Skeletal muscle tissue (tissue), 3 donors: ENCODE measurements at regions not wholly inside any gene's neighbourhood (a gene's known extent, or its start where the extent isn't known, plus 50 kb on each side); places are given as distances from the start of the nearest gene placed in this dataset.

Experiments
- H3K27ac ChIP-seq: one replicate; pipeline ENCODE4 v1.7.0; 2013; ENCODE audit warnings: mild to moderate bottlenecking, low read depth, low read length, inconsistent platforms
- H3K27me3 ChIP-seq, 3 donors: one replicate each; pipeline ENCODE4 v1.7.0; 2013; ENCODE audit warnings: low read length in 3 of 3; ENCODE audit not compliant: control insufficient read depth in 3 of 3, insufficient read depth in 3 of 3
- H3K36me3 ChIP-seq, 3 donors: one replicate each; pipeline ENCODE4 v1.7.0; 2013; ENCODE audit warnings: low read length in 3 of 3; ENCODE audit not compliant: control insufficient read depth in 3 of 3, insufficient read depth in 3 of 3
- H3K4me1 ChIP-seq, 3 donors: one replicate each; pipeline ENCODE4 v1.7.0; 2013; ENCODE audit warnings: low read length in 3 of 3, mild to moderate bottlenecking in 3 of 3; ENCODE audit not compliant: control insufficient read depth in 3 of 3, insufficient read depth in 3 of 3
- H3K4me3 ChIP-seq, 3 donors: one replicate each; pipeline ENCODE4 v1.7.0; 2013; ENCODE audit warnings: low read length in 3 of 3
- H3K9ac ChIP-seq, 3 donors: one replicate each; pipeline ENCODE4 v1.7.0; 2013; ENCODE audit warnings: low read length in 3 of 3, mild to moderate bottlenecking in 3 of 3, moderate library complexity in 2 of 3, low read depth in 1 of 3
- H3K9me3 ChIP-seq, 3 donors: one replicate each; pipeline ENCODE4 v1.7.0; 2013; ENCODE audit warnings: low read length in 3 of 3; ENCODE audit not compliant: control insufficient read depth in 3 of 3
- donor health status: Osteomylitis.

DNA sequence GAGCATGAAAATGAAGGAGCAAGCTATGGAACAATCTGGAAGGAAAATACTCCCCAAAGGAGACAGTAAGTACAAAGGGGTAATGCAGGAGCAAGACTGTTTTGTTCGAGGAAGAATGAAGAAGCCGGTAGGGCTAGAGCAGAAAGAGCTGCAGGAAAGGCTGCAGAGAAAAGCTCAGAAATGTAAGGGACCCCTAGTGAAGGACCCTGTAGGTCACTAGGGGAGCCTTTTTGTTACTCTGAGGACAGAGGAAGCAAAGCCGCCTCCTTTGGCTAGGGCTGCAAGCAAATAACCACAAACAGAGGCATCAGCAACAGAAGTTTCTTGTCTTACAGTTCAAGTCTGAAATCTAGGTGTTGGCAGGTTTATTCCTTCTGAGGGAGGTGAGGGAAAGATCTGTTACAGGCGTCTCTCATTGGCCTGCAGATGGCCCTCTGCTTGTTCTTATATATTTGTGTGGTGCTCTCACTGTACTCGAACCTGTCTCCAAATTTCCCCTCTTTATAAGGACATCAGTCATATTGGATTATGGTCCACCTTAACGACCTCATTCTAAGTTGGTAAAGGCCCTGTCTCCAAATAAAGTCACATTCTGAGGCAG, 362.3 kb downstream of the COG6 start:
- H3K36me3 ChIP-seq: no peaks in the 10 kb centered on the region
- H3K27me3 ChIP-seq: no peaks in the 10 kb centered on the region
- H3K9ac ChIP-seq: no peak overlapping the region
- H3K4me3 ChIP-seq: no peak overlapping the region
- H3K4me1 ChIP-seq: no peaks in the 10 kb centered on the region
- H3K27ac ChIP-seq: no peak overlapping the region
- H3K9me3 ChIP-seq: peaks cover 0 to 2% (median 0%) of the 10 kb centered on the region in 3 donors

DNA sequence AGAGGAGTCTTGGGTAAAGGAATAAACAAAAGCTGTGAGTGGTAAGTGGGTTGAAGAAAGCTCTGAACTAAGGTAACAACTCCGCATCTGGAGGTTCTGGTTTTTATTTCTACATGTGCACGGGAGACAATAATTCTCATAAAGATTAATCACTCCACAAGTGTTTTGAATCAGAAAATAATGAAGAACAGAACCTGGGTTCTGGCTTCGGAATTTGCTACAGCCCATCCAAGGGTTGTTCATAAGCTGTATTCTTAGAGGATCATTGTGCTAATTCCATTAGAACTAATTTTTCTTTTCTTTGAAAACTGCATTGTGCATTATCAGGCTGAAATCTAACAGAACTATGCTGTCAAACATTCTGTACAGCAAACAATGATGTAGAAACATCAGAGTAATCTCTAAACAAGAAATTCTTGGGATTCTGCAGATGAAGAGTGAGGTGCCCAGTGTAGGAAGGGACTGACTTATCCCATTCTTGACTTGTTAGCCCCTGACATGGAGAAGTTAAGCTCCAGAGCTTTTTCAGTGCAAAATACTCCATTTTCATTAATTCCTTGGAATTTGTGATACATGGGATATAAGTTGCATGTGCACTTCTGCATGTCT, 368.2 kb downstream of the COG6 start:
- H3K4me3 ChIP-seq: no peak overlapping the region
- no peak overlapping the region for H3K27ac ChIP-seq
- H3K4me1 ChIP-seq: no peaks in the 10 kb centered on the region
- no peaks in the 10 kb centered on the region for H3K36me3 ChIP-seq
- H3K9ac ChIP-seq: no peak overlapping the region
- H3K9me3 ChIP-seq: peaks cover 0 to 2% (median 0%) of the 10 kb centered on the region in 3 donors
- H3K27me3 ChIP-seq: no peaks in the 10 kb centered on the region

DNA sequence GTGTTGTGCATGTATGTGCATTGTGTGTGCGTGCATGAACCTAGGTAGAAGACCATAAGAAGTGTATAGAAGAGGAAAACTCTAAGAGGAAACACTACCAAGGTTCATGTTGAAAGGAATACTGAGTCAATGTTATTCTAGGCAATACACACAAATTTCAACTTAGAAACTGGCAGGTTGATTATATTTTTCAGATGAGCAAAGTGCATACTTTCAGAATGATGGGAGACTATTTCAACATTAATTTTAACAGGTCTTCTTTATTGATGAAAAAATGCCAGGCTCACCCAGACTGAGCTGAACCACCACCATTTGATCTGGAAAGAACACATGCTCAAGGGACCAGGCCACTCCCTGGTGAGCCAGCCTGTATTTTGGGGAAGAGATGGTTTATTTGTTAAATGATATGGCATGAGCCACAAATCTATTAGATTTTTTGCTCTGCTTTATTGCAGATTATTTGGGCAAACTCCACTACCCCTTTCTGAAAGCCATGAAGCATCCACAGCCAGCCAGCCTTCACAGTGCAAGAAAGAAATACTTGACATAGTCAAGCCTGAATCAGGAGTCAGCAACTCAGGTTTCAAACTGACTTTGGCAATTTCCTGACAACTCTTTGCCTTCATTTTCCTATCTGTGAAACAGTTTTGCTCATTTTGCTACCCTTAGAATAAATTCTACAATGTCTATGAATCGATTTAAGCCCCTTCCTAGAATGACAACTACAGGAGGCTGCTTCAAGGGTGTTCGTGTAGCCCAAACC, 368.9 kb downstream of the COG6 start:
- Histone ChIP-seq H3K27me3 (no peaks in the 10 kb centered on the region), H3K9ac (no peak overlapping the region), H3K9me3 (peaks cover 0 to 2% (median 0%) of the 10 kb centered on the region in 3 donors), H3K4me1 (no peaks in the 10 kb centered on the region), H3K4me3 (no peak overlapping the region), H3K36me3 (no peaks in the 10 kb centered on the region), H3K27ac (no peak overlapping the region)

DNA sequence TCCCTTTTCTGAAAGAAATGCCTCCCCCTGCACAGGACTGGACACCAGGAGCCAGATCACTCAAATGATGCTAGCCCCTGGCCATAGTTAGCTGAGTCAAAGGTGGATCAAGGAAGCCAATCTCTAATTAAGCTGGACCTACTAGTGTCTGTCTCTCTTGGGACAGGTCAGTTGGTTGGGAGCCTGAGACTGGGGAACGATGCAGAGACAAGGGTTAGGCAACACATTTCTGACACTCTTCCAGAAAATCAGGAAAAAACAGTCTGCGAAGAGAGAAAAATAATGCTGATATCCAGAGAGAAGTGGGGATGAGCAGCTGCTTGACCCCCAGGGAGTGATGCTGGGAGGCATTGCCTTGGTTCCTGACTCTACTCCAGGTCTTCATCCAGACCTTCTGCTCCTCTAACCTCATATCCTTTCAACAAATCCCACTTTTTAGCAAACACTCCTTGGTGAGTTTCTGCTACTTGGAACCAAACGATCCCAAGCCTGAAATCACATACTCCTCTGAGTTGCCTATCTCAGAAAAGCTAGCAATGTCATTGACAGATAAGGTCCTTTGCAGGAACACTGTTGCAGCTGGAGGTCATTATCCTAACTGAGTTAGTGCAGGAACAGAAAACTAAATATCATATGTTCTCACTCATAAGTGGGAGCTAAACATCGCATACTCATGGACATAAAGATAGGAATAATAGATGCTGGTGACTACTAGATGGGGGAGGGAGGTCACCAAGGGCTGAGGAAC, 369.7 kb downstream of the COG6 start:
- Histone ChIP-seq H3K9me3 (peaks cover 0 to 2% (median 0%) of the 10 kb centered on the region in 3 donors), H3K36me3 (no peaks in the 10 kb centered on the region), H3K4me3 (no peak overlapping the region), H3K9ac (no peak overlapping the region), H3K4me1 (no peaks in the 10 kb centered on the region), H3K27me3 (no peaks in the 10 kb centered on the region), H3K27ac (no peak overlapping the region)

DNA sequence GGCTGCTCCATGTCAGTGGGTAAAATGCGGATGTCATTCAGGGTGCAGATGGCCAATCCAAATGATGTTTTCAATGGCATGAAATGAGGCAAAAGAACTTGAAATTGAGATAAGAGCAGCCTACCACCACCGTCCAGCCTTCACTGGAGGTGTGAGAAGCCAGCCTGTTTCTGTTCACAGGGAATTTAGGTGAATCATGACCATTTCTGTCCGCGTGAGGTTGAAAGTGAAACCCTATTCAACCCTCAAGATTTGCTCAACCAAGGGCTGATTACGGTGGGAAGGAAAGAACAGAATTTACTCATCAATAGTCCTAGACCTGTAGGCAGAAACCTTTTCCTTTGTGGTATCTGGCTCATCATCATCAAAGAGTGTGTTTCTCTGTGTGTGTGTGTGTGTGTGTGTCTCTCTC, 370.7 kb downstream of the COG6 start:
- H3K4me1 ChIP-seq: no peaks in the 10 kb centered on the region
- no peaks in the 10 kb centered on the region for H3K27me3 ChIP-seq
- no peak overlapping the region for H3K9ac ChIP-seq
- no peaks in the 10 kb centered on the region for H3K9me3 ChIP-seq
- no peak overlapping the region for H3K4me3 ChIP-seq
- no peak overlapping the region for H3K27ac ChIP-seq
- no peaks in the 10 kb centered on the region for H3K36me3 ChIP-seq

DNA sequence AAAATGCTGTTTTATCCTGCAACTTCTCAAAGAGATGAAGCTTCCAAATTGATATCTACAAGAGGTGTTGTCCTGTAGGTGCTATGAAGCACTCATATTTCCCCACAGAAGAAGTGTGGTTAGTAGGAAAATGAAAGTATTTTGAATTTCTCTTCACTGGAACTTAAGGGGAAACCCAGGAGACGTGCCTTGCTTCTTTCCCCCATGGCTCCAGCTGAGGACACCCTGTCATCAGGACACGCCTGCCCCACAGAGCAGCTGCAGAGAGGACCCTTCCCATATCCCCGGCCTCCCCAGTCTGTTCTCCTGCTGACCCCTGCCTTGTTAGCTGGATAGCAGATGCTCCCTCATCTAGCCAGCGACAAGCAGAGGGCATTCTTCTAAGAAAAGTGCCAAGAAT, 371.3 kb downstream of the COG6 start:
- Histone ChIP-seq H3K9ac (no peak overlapping the region), H3K27ac (no peak overlapping the region), H3K9me3 (no peaks in the 10 kb centered on the region), H3K27me3 (no peaks in the 10 kb centered on the region), H3K4me1 (no peaks in the 10 kb centered on the region), H3K4me3 (no peak overlapping the region), H3K36me3 (no peaks in the 10 kb centered on the region)

DNA sequence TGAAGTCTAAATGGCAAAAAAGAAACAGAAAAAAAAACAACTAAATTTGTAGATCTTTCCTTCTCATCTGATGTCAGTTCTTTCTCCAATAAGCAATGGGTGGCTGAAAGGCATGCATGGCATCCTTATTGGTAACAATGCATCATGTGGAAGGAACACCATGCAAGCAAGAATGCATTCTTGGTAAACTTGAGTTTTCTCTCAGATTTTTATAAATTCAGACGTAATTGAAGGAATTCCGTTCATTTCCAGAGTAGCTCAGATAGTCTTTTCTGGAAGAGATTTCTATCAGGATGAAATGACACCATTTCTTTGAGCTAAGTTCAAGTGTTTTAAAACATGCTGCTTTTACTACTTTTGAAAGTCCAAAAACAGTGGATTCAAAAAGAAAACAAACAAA, 373.0 kb downstream of the COG6 start:
- Histone ChIP-seq H3K4me3 (no peak overlapping the region), H3K9me3 (no peaks in the 10 kb centered on the region), H3K4me1 (no peaks in the 10 kb centered on the region), H3K36me3 (no peaks in the 10 kb centered on the region), H3K27ac (no peak overlapping the region), H3K27me3 (no peaks in the 10 kb centered on the region), H3K9ac (no peak overlapping the region)

DNA sequence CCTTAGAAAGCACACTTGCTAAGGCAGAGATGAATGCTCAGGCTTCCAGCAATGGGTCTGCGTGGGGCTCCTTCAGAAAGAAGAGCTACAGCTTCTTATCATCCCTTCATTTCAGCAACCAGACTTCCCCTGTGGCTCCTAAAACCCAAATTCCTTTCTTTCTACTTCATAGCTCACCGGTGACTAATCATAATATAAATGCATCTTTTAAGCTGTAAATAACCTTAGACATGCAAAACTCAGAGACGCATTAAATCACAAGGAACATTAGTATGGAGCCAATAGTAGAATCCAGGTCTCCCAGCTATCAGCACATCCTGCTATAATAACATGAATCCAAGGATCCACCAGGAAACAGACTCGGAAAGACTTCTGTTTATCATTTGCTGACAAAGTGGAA, 375.6 kb downstream of the COG6 start:
- no peak overlapping the region for H3K9ac ChIP-seq
- H3K4me3 ChIP-seq: no peak overlapping the region
- no peaks in the 10 kb centered on the region for H3K36me3 ChIP-seq
- no peaks in the 10 kb centered on the region for H3K27me3 ChIP-seq
- no peaks in the 10 kb centered on the region for H3K4me1 ChIP-seq
- H3K9me3 ChIP-seq: no peaks in the 10 kb centered on the region
- no peak overlapping the region for H3K27ac ChIP-seq

DNA sequence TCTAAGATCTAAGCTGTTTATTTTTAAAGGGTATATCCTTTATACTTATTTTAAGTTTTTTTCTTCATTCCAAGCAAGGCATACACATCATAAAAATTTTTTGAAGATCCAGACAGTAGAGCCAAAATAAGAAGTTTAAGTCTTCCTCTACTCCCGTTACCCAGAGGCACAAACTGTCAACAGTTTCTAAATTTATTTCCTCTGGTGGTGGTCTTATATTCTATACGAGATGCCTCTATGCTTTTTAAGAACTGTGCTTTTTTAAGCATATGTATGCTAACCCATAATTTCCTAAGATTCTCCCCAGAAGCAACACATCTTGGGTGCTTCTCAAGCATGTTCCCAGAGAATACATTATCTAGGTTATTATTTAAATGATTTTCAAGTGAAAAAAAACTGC, 383.6 kb downstream of the COG6 start:
- Histone ChIP-seq H3K4me3 (no peak overlapping the region), H3K36me3 (no peaks in the 10 kb centered on the region), H3K27ac (no peak overlapping the region), H3K9me3 (no peaks in the 10 kb centered on the region), H3K4me1 (no peaks in the 10 kb centered on the region), H3K9ac (no peak overlapping the region), H3K27me3 (no peaks in the 10 kb centered on the region)

DNA sequence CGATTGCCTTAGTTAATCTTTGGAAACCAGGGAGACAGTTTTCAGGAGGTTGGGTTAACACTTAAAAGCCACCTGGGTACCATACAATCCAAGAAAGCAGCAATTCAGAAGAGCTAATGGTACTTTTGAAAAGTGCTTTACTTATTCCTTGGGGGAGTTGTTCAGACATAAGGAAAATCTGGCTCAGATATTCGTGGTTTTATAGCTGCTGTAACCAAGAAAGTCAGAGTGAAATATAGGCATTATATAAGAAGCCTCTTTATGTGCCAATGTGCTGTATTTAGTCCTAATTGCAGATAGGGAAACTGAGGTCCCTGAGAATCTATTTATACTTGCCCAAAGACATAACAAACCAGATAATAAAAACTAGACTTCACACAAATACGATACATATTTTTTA, 387.5 kb downstream of the COG6 start:
- Histone ChIP-seq H3K4me1 (no peaks in the 10 kb centered on the region), H3K9ac (no peak overlapping the region), H3K36me3 (no peaks in the 10 kb centered on the region), H3K27ac (no peak overlapping the region), H3K9me3 (no peaks in the 10 kb centered on the region), H3K27me3 (no peaks in the 10 kb centered on the region), H3K4me3 (no peak overlapping the region)
